GM21737 (cell line): ENCODE measurements at regions not wholly inside any gene's neighbourhood (a gene's known extent, or its start where the extent isn't known, plus 50 kb on each side); places are given as distances from the start of the nearest gene placed in this dataset.
A peak's percentile ranks its signal among the peaks of the same experiment; 100 is the strongest.
"Not testable (repeated sequence)": the region's sequence is repeated elsewhere in the genome, so short reads cannot be mapped to it uniquely, and the experiment has no call there.

Source experiments
- ATAC-seq: cut with Tn5 transposase; IDR thresholded peaks from one replicate; pipeline ENCODE4 v1.9.1; 2021; ENCODE audit warnings: mild to moderate bottlenecking, moderate library complexity; ENCODE audit not compliant: unreplicated experiment

GRCh38 chr19:41495589-41495988 lies 52.6 kb downstream of the ERICH4 start:
- ATAC-seq: no peak

- ATAC-seq: no peak
These were observed 56.9 kb downstream of the ERICH4 start for GRCh38 chr19:41499899-41500298.

GRCh38 chr19:41500443-41500842 lies 57.5 kb downstream of the ERICH4 start:
- no peak for ATAC-seq

GRCh38 chr19:41501854-41502253 lies 58.9 kb downstream of the ERICH4 start:
- ATAC-seq: no peak

GRCh38 chr19:41505105-41505504 lies 62.1 kb downstream of the ERICH4 start:
- no peak for ATAC-seq

- no peak for ATAC-seq
These were observed 65.5 kb upstream of the CEACAM21 start for GRCh38 chr19:41510484-41510883.

- ATAC-seq: no peak
These were observed 64.3 kb upstream of the CEACAM21 start for GRCh38 chr19:41511628-41512027.

GRCh38 chr19:41515015-41515652 lies 60.8 kb upstream of the CEACAM21 start:
- no peak for ATAC-seq

GRCh38 chr19:41516292-41517171 lies 59.4 kb upstream of the CEACAM21 start:
- not testable (repeated sequence) for ATAC-seq

- ATAC-seq: no peak
These were observed 57.8 kb upstream of the CEACAM21 start for GRCh38 chr19:41518141-41518540.

GRCh38 chr19:41521138-41521930 lies 54.6 kb upstream of the CEACAM21 start:
- ATAC-seq: peak; percentile 44

GRCh38 chr19:41521931-41522555 lies 53.9 kb upstream of the CEACAM21 start:
- ATAC-seq: no peak

- ATAC-seq: no peak
These were observed 50.0 kb upstream of the CEACAM21 start for GRCh38 chr19:41525989-41526388.
